Progenitor cell of endocrine pancreas (in vitro differentiated cells): ENCODE measurements at regions not wholly inside any gene's neighbourhood (a gene's known extent, or its start where the extent isn't known, plus 50 kb on each side); places are given as distances from the start of the nearest gene placed in this dataset.
"Not testable (repeated sequence)": the region's sequence is repeated elsewhere in the genome, so short reads cannot be mapped to it uniquely, and the experiment has no call there.

Experiments
- DNase-seq: peaks from one replicate; pipeline ENCODE4 v3.0.0; 2021; ENCODE audit warnings: low spot score; ENCODE audit not compliant: unreplicated experiment
- H3K27ac Mint-ChIP-seq: 2 replicates; pipeline ENCODE4 v1.8.0; 2021; ENCODE audit warnings: mild to moderate bottlenecking, moderate library complexity, mixed read lengths
- H3K27me3 Mint-ChIP-seq: 2 replicates; pipeline ENCODE4 v1.8.0; 2021; ENCODE audit warnings: mixed read lengths
- H3K36me3 Mint-ChIP-seq: 2 replicates; pipeline ENCODE4 v1.8.0; 2022; ENCODE audit warnings: mixed read lengths; ENCODE audit not compliant: insufficient read depth
- H3K4me1 Mint-ChIP-seq: 2 replicates; pipeline ENCODE4 v1.8.0; 2021; ENCODE audit warnings: low read depth, mixed read lengths
- H3K4me3 Mint-ChIP-seq: 2 replicates; pipeline ENCODE4 v1.8.0; 2021; ENCODE audit warnings: low read depth, mild to moderate bottlenecking, moderate library complexity, mixed read lengths
- H3K9me3 Mint-ChIP-seq: 2 replicates; pipeline ENCODE4 v1.8.0; 2021; ENCODE audit warnings: low read depth, mixed read lengths
- TF ChIP-seq, protein P1 (sequence below): fragments of 200-600 bp; sonication (generic); IDR thresholded peaks from one replicate; pipeline ENCODE4 v1.5.0; 2021; ENCODE audit warnings: antibody characterized with exemption, mild to moderate bottlenecking; ENCODE audit not compliant: unreplicated experiment

- TF ChIP-seq, protein P1, sequence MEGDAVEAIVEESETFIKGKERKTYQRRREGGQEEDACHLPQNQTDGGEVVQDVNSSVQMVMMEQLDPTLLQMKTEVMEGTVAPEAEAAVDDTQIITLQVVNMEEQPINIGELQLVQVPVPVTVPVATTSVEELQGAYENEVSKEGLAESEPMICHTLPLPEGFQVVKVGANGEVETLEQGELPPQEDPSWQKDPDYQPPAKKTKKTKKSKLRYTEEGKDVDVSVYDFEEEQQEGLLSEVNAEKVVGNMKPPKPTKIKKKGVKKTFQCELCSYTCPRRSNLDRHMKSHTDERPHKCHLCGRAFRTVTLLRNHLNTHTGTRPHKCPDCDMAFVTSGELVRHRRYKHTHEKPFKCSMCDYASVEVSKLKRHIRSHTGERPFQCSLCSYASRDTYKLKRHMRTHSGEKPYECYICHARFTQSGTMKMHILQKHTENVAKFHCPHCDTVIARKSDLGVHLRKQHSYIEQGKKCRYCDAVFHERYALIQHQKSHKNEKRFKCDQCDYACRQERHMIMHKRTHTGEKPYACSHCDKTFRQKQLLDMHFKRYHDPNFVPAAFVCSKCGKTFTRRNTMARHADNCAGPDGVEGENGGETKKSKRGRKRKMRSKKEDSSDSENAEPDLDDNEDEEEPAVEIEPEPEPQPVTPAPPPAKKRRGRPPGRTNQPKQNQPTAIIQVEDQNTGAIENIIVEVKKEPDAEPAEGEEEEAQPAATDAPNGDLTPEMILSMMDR = no peak
- H3K36me3 Mint-ChIP-seq = no peaks in the 10 kb centered on the region
- H3K4me1 Mint-ChIP-seq = peaks cover 24% of the 10 kb centered on the region
- H3K27me3 Mint-ChIP-seq = peaks cover 11% of the 10 kb centered on the region
- peak overlapping the region; percentile 37 for H3K27ac Mint-ChIP-seq
- no peak for DNase-seq
- H3K4me3 Mint-ChIP-seq = no peak overlapping the region
- no peaks in the 10 kb centered on the region for H3K9me3 Mint-ChIP-seq
These were observed 56.9 kb upstream of the MRTFB start for GRCh38 chr16:14014284-14014625.

DNA sequence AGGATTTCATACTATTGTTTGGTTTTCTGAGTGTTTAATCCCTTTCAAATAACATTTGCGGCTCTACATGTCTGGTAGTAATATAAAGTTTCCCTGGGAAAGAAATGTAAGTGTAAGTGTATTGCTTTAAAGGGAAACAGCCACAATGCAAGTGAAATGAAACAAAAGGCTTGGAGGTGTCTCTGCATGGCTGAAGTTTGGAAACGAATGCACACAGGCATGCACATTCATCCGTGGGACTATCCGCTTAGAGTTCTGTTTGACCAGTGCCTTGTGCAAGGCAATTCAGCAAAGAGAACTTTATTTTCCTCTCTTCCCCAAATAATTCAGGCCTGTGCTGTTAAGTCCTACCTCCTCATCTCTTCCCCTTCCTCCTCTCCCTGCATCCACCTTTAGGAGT lies 56.1 kb upstream of the MRTFB start:
- H3K27me3 Mint-ChIP-seq = peaks cover 3% of the 10 kb centered on the region
- DNase-seq = no peak
- H3K36me3 Mint-ChIP-seq = no peaks in the 10 kb centered on the region
- peaks cover 5% of the 10 kb centered on the region for H3K9me3 Mint-ChIP-seq
- H3K4me1 Mint-ChIP-seq = peaks cover 25% of the 10 kb centered on the region
- no peak overlapping the region for H3K4me3 Mint-ChIP-seq
- TF ChIP-seq, protein P1 = no peak
- H3K27ac Mint-ChIP-seq = no peak overlapping the region

DNA sequence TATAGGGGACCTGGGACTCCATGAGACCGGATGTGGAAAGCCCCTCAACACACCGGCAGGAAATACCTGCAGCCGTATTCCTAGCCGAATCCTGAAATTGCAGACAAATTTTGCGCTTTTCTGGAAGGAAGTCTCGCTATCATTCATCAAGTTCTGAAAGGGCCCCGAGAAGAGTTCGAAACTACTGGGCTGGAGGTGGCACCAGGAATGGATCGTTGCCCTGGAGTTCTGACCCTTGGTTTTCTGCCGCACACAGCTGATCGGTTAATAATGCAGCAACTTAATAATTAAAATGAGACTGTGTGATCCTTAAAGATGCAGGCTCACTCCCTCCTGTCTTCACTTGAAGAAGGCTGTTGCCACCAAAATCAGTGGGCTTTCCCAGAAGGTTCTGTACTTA lies 55.7 kb upstream of the MRTFB start:
- no peak overlapping the region for H3K27ac Mint-ChIP-seq
- TF ChIP-seq, protein P1 = no peak
- H3K4me1 Mint-ChIP-seq = peaks cover 27% of the 10 kb centered on the region

GRCh38 chr16:14015948-14016347 lies 55.2 kb upstream of the MRTFB start:
- H3K27me3 Mint-ChIP-seq = peaks cover 3% of the 10 kb centered on the region
- DNase-seq = no peak
- H3K36me3 Mint-ChIP-seq = no peaks in the 10 kb centered on the region
- TF ChIP-seq, protein P1 = no peak
- H3K9me3 Mint-ChIP-seq = peaks cover 7% of the 10 kb centered on the region
- no peak overlapping the region for H3K27ac Mint-ChIP-seq
- H3K4me3 Mint-ChIP-seq = no peak overlapping the region
- peaks cover 27% of the 10 kb centered on the region for H3K4me1 Mint-ChIP-seq

More for the DNA sequence above, 55.7 kb upstream of the MRTFB start:
- DNase-seq = no peak
- H3K4me3 Mint-ChIP-seq = no peak overlapping the region
- H3K36me3 Mint-ChIP-seq = no peaks in the 10 kb centered on the region
- peaks cover 7% of the 10 kb centered on the region for H3K9me3 Mint-ChIP-seq
- peaks cover 3% of the 10 kb centered on the region for H3K27me3 Mint-ChIP-seq

DNA sequence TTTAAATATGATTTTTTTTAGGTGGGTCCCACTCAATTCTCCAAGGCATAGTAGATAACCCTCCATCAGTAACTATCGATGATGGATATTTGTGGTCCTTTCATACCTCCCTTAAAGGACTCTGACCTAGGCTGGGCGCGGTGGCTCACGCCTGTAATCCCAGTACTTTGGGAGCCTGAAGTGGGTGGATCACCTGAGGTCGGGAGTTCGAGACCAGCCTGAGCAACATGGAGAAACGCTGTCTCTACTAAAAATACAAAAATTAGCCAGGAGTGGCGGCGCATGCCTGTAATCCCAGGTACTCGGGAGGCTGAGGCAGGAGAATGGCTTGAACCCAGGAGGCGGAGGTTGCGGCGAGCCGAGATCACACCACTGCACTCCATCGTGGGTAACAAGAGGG lies 54.8 kb upstream of the MRTFB start:
- H3K27ac Mint-ChIP-seq, H3K27me3 Mint-ChIP-seq, H3K36me3 Mint-ChIP-seq, H3K4me3 Mint-ChIP-seq, DNase-seq, H3K9me3 Mint-ChIP-seq: not testable (repeated sequence)
- peaks cover 25% of the 10 kb centered on the region for H3K4me1 Mint-ChIP-seq

- Mint-ChIP-seq H3K27ac (no peak overlapping the region), H3K4me1 (peaks cover 20% of the 10 kb centered on the region), H3K9me3 (peaks cover 7% of the 10 kb centered on the region), H3K36me3 (no peaks in the 10 kb centered on the region), H3K4me3 (no peak overlapping the region), H3K27me3 (peaks cover 3% of the 10 kb centered on the region)
- TF ChIP-seq, protein P1 = no peak
- no peak for DNase-seq
These were observed 53.2 kb upstream of the MRTFB start for GRCh38 chr16:14017886-14018285.
